Dermis microvascular lymphatic vessel endothelial cell (primary cell): ENCODE measurements at regions not wholly inside any gene's neighbourhood (a gene's known extent, or its start where the extent isn't known, plus 50 kb on each side); places are given as distances from the start of the nearest gene placed in this dataset.
A peak's percentile ranks its signal among the peaks of the same experiment; 100 is the strongest.

Experiments used
- DNase-seq, 2 donors: peaks; one replicate each; pipeline versions ENCODE4 v3.0.0 to v3.0.0-alpha.2; 2010; ENCODE audit warnings: low read depth in 2 of 2

DNA sequence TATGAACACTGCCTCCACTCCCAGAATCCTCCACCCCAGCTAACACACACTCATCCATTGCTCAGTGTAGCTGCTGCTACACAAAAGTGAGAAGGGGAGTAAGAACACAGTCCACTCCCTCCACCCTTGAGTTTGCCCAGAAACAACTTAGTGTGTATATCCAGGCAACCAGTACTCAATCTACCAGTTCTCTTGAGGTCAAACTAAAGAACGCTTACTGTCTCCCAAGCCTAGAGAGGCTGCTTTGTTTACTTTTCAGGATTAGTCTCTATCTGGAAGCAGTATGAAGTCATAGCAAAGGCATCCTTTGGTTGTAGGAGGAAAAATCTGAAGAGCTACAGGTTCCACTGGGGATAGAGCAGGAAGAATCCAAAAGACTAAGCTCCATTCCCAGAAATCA, 296.3 kb downstream of the KCNN2 start:
- no peak for DNase-seq

DNA sequence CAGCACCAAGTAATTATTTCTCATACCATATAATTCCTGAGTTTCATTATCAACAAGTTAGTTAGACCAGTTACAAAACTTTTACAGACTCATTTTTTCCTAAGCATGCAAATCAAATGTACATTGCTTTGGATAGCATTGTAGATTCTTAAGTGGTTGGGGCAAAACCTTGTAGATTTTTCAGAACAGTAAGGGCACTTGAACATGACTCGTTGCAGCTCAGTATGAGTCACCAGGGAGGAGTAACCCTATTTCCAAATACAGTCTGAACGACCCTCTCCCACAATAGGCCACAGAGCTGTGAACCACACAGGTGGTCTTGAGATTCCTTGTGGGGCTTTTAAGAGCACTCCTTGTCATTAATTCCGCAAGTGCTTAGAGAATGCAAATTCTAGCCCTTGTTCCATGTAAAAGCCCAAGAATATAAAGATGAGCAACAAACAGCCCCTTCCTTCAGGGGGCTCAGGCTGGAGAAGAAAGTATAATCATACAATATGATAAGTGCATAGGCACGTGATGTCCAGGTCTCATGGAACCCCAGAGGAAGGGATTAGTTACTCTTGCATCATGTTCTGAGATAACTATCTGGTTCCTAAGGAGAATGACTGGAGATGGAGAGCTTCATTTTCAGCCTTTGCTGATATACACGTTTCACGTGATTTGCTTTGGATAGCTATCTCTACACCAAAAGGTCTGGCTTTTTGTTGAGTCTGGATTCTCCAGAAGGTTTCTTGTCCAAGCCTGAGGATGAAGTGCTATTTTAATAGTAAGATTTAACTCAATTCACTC, 295.7 kb downstream of the KCNN2 start:
- DNase-seq = no peak

DNA sequence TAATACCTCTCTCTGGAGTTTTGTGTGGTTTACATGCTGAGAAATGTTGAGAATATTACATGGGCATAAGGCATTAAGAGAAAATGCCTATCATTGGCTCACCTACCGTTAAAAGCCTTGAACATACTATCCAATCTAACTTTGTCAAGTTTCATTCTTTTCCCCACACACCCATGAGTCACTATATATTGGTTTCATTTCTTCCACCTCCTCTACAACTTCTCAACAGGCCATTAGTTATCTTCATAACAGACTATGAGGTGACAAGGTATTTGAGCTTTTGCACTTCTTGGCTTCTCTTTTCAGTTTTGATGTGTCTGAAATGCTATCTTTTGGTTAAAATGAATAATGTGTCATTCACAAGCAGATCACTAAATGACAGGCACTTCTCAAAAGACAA, 288.0 kb downstream of the KCNN2 start:
- no peak for DNase-seq

DNA sequence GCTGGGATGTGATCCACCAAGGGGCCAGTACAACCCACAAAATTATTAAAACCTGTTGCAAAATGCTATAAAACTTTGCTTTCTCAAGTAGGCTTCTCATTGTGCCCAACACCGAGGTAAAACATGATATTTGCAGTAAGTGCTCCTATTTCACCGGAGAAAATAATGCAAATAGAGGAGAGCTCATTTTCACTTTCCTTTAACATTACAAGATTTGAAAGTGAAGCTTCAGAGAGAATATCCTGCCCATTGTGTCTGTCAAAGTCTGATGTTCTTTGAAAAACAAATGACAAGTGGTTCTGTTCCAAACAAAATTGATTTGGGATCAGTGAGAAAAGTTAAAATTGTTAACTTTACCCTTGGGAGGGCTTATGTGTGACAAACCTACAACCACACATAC, 287.1 kb downstream of the KCNN2 start:
- no peak for DNase-seq

DNA sequence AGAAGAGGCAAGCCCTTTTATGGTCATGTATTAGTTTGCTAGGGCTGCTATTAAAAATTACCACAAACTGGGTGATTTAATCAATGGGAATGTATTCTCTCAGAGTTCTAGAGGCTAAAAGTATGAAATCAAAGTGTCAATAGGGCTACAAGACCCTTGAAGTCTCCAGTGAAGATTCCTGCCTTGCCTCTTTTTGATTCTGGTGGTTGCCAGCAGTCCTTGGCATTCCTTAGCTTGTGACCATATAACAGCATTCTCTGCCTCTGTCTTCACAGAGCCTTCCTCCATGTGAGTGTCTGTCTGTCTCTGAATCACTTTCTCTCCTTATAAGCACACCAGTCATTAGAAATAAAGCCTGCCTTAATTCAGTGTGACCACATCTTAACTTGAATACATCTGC, 282.7 kb downstream of the KCNN2 start:
- no peak for DNase-seq

DNA sequence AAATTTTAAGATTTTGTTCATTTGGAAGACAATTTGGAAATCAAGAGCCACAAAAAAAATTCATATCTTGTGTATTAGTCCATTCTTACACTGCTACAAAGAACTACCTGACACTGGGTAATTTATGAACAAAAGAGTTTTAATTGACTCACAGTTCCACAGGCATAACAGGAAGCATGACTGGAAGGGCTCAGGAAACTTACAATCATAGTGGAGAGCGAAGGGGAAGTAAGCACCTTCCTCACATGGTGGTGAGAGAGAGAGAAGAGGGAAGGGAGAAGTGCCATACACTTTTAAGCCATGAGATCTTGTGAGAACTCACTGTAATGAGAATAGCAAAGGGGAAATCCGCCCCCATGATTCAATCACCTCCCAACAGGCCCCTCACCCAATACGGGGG, 274.4 kb downstream of the KCNN2 start:
- DNase-seq = peak in 1 of 2 donors; percentile 10

DNA sequence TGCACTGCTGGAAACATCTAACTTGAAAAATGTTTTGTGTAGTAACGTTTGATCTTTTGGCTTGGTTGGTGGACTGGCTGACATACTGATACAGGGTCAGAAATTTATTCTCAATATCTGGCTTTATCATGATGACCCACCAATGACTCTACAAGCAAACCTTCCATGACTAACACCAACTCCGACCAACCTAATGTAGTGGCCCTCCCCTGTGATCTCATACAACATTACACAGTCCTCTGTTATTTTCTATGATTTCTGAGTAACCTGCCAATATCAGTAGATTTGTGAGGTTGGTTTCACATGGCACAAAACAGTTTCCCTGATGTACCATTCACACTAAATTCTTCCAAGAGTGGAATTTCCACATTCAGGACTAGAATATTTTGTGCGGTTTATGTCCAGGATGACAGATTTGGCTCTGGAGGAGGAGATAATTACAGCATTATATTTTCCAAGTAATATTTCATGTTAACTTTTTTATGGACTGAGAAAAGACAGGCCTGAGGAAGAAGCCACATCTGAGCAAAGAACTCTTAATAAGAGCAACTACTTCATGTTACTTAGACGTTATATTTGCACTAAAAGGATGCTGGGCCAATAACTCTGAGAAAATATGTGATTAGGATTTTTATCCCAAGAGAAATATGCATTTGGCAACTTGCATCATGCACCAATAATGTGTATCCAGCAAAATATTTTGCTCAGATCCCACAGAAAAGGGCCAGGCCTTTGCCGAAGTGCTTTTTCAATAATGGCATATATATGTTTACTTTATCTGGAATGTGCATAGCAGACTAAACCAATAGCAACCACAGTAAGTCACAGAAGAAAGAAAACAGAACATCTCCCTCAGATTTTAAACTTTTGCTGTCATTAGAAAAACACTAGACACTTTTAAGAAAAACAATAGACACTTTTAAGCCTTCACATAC, 273.4 kb downstream of the KCNN2 start:
- no peak for DNase-seq

DNA sequence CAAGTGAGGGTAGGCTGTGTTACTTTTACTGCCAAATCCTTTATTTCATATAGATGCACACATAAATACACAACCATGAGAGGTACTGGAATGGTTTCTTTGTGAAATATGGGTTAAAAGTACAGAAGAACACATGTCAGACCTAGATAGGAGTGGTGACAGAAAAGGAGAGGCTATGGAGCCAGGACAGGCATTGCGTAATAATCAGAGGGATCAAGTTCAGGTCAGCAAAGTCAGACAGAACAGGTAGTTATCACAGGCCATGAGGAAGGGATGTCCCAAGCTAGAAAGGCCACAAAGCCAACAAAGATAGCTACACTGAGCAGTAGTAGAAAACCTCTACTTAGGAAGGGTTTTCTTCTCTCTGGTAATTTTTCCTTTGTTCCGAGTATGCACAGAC, 272.6 kb downstream of the KCNN2 start:
- no peak for DNase-seq

DNA sequence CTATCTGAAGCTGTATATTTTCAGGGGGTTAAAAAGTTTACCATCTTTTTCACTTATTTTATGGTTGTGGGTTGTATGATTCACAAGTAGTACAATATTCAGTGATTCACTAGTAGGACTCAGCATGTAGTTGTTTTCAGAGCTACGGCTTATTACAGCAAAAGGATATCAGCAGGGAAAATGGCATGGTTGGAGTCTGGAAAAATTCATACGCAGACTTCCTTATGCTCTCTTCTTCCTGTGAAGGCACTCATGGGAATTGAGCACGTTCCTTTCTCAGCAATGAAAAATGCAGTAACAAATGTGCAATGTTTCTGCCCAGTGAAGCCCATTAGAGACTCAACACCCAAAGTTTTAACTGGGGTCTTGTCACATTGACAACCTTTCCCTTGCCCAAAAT, 250.5 kb downstream of the KCNN2 start:
- no peak for DNase-seq

DNA sequence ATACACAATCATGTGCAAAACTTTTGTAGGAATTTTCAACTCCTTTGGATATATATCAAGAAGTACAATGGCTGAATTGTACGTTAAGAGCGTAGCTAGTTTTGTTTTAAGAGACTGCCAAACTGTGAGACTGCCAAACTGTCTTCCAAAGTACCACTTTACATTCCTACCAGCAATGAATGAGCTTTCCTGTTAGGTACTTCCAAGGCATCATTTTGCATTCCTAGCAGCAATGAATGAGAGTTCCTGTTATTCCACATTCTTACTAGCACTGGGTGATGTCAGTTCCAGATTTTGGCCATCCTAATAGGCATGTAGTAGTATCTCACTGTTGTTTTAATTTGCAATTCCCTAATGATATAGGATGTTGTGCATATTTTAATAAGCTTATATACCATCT, 219.3 kb downstream of the KCNN2 start:
- no peak for DNase-seq

DNA sequence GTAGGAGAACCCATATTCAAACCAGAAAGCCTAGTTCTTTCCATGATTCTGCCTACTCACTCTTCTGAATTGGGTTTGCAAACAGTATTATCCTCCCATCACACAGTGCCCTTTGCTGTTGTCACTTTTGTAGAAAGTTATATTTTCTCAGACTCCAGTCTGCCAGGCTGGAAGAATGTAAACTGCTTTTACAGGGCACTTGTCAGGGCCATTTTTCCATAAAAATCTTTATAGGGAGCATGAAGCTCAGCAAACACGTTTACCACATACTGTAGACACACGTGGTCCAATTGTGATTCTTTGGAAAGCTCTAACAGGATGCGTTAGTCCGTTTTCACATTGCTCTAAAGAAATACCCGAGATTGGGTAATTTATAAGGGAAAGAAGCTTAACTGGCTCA, 204.0 kb downstream of the KCNN2 start:
- no peak for DNase-seq

DNA sequence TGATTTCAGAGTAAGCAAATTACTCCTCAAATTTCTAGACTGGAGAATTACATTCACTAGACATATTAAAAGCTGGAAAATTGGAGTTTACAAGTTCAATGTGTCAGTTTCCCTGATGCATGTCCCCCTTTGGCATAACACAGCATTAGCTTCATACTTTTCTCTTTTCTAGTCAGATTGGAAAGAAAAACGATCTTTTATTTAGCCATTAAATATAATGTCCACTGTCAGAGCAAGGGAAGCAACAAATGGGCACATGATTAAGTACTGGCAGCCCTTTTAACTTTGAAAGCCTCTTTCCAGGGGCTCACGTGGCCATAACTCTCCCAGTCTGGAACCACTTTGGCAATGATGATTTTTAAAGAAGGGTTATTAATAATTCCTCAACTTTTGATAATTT, 203.3 kb downstream of the KCNN2 start:
- DNase-seq = no peak

DNA sequence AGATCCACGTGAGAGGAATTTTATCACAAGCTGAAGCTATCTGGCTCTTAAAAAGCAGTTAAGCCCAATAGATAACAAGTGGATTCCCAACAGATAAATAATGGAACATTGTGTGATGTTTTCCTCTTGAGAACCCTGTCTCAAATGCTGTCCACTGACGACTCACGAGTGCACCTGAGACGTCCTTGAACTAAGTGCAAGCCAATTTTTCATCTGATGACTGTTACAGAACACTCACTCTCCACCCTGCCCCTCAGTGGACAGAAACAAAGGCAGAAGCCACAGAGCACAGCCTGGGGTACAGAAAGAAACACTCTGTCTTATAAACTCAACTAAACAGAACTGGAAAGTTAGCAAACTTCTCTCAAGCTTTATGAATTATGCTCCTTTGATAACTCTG, 199.5 kb downstream of the KCNN2 start:
- DNase-seq = no peak
